Right lobe of liver (tissue), 6 donors: ENCODE measurements at regions not wholly inside any gene's neighbourhood (a gene's known extent, or its start where the extent isn't known, plus 50 kb on each side); places are given as distances from the start of the nearest gene placed in this dataset.

ENCODE experiments used
- ATAC-seq, 4 donors: fragments of 200-7000 bp; cut with Tn5 transposase; one replicate each; pipeline ENCODE4 v1.9.1; 2020; ENCODE audit warnings: mild to moderate bottlenecking in 4 of 4, moderate library complexity in 4 of 4
- DNase-seq, 3 donors: peaks; one replicate each; pipeline ENCODE4 v3.0.0-alpha.2; 2020
- H3K27ac ChIP-seq, 3 donors: fragments of 200-600 bp; one replicate each; pipeline ENCODE4 v1.8.0; 2022
- H3K27me3 ChIP-seq, 2 donors: fragments of 200-600 bp; one replicate each; pipeline ENCODE4 v1.8.0; 2022
- H3K36me3 ChIP-seq, 4 donors: fragments of 200-600 bp; sonication (generic) in 1 of 4; one replicate each; pipeline versions ENCODE4 v1.5.1 to v1.8.0; 2017 to 2022; ENCODE audit warnings: control low read depth in 1 of 4
- H3K4me1 ChIP-seq, 4 donors: fragments of 200-600 bp; sonication (generic) in 1 of 4; one replicate each; pipeline versions ENCODE4 v1.5.1 to v1.8.0; 2017 to 2022; ENCODE audit warnings: control low read depth in 1 of 4
- H3K4me3 ChIP-seq, 3 donors: fragments of 200-600 bp; one replicate each; pipeline ENCODE4 v1.8.0; 2022
- H3K9me3 ChIP-seq, 4 donors: fragments of 200-600 bp; sonication (generic) in 1 of 4; one replicate each; pipeline versions ENCODE4 v1.5.1 to v1.8.0; 2017 to 2022; ENCODE audit warnings: control low read depth in 1 of 4
- CTCF ChIP-seq, 4 donors: fragments of 200-600 bp in 3 of 4; fragments of 450-650 bp in 1 of 4; IDR thresholded peaks; one replicate each; pipeline versions ENCODE4 v1.5.1 to v1.8.0; 2016 to 2022; ENCODE audit warnings: antibody characterized with exemption in 4 of 4, mild to moderate bottlenecking in 2 of 4
- POLR2A ChIP-seq: fragments of 450-650 bp; IDR thresholded peaks from one replicate; pipeline ENCODE4 v1.6.1; 2017; ENCODE audit warnings: antibody characterized with exemption, mild to moderate bottlenecking
- WGBS: methylation state at CpG from one replicate; pipeline ENCODE4 v1.1.6; 2018; ENCODE audit warnings: low coverage, low lambda C conversion rate; ENCODE audit not compliant: insufficient coverage; ENCODE audit errors: missing lambda C conversion rate; 5-methylcytosine and 5-hydroxymethylcytosine counted together
- intact Hi-C, 2 donors: fragments of 100-400 bp; cut with DNase I; formaldehyde crosslinking; loops; one replicate each; pipeline versions ENCODE4 v1.11.2 to v1.14.1; 2022
- donor health status: DM: no; HTN: yes; CAD: no.
- donor health status: DM: no; HTN: no; CAD: no.
- donor health status: DM: no; HTN: no; CAD: no.
- donor health status: DM: no; HTN: yes; CAD: no.
- donor health status: DM: no; HTN: yes; CAD: no.

GRCh38 chr12:107219301-107219700 lies 126.0 kb upstream of the CRY1 start:
- Histone ChIP-seq H3K27me3 (no peaks in the 10 kb centered on the region), H3K27ac (no peak overlapping the region), H3K9me3 (no peaks in the 10 kb centered on the region), H3K4me3 (no peak overlapping the region), H3K36me3 (no peaks in the 10 kb centered on the region), H3K4me1 (peaks cover 0 to 6% (median 0%) of the 10 kb centered on the region in 4 donors)
- ATAC-seq (no peak), DNase-seq (no peak)
- TF ChIP-seq POLR2A (no peak), CTCF (IDR thresholded peaks at IDR 0.05) (no peak)
- intact Hi-C loops: no loop called here
- 80% methylated on average over 3 of the region's 3 CpGs for WGBS

GRCh38 chr12:107221913-107222312 lies 128.6 kb upstream of the CRY1 start:
- Histone ChIP-seq H3K9me3 (no peaks in the 10 kb centered on the region), H3K4me1 (no peaks in the 10 kb centered on the region), H3K27me3 (no peaks in the 10 kb centered on the region), H3K27ac (no peak overlapping the region), H3K36me3 (no peaks in the 10 kb centered on the region), H3K4me3 (no peak overlapping the region)
- TF ChIP-seq POLR2A (no peak), CTCF (IDR thresholded peaks at IDR 0.05) (no peak)
- DNase-seq (no peak), ATAC-seq (no peak)
- intact Hi-C loops: no loop called here

DNA sequence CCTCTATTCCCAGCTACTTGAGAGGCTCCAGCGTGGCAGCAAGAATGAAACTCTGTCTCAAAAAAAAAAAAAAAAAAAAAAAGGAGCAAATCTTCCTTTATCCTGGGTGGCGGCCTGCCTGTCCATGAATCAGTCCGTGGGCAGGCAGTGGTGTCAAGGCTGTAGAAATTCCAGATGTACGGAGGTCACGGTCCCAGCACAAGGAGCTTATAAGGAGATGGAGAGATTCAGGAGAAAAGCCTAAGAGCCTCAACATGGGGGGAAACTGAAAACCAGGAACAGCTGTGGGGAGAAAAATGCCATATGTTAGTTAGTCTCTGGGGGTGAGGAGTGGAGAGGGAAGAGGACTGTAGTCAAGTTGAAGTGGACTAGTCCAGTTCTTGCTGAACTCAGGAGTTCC lies 130.5 kb upstream of the CRY1 start:
- 66% methylated on average over 5 of the region's 5 CpGs for WGBS
- H3K27ac ChIP-seq: no peak overlapping the region
- no peaks in the 10 kb centered on the region for H3K27me3 ChIP-seq
- no peak for TF ChIP-seq CTCF (IDR thresholded peaks at IDR 0.05)
- no peak for TF ChIP-seq POLR2A
- ATAC-seq (no peak), DNase-seq (no peak)
- no peaks in the 10 kb centered on the region for H3K36me3 ChIP-seq
- no peak overlapping the region for H3K4me3 ChIP-seq
- intact Hi-C loops: no loop called here
- no peaks in the 10 kb centered on the region for H3K9me3 ChIP-seq
- no peaks in the 10 kb centered on the region for H3K4me1 ChIP-seq

DNA sequence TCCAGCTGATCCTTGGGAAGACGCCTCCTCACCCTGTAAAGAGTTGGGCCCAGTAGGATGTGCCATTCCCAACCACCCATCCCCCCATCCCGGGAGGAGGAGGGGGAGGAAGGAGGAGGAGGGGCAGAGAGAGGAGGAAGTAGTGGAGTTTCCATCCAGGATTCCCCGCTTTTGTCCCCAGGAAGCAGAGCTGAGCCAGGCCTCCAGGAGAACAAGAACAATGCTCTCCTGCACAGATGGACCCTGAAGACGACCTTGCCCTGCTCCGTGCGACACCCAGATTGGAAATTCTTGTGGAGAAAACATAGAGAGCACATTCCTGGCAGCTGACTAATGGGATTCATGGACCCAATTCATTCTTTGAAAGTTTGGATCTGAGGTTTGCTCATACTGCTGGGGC lies 132.3 kb upstream of the CRY1 start:
- H3K27me3 ChIP-seq: no peaks in the 10 kb centered on the region
- H3K4me3 ChIP-seq: no peak overlapping the region
- no peaks in the 10 kb centered on the region for H3K4me1 ChIP-seq
- no peaks in the 10 kb centered on the region for H3K9me3 ChIP-seq
- DNase-seq: no peak
- H3K36me3 ChIP-seq: no peaks in the 10 kb centered on the region
- ATAC-seq: no peak
- no peak overlapping the region for H3K27ac ChIP-seq
- intact Hi-C loops: no loop called here
- TF ChIP-seq POLR2A (no peak), CTCF (IDR thresholded peaks at IDR 0.05) (no peak)
- no CpG with 5 or more reads among the region's 6 CpGs for WGBS

DNA sequence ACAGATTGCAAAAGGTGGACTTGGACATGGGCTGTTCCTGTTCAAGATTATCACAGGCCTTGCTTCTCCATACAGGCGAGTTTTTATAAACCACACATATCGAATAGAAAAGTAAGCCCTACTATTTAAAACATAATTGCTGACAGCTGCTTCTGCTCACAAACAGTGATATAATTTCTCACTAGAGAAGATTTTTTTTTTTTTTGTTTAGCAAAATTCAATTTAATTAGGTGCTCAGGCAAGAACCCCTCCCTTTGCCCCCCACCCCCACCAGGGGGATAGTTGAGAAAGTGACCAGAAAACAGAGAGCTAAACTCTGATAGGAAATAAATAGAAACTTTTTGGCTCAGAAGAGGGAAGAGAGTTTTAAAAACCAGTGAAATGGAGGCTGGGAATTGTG lies 132.8 kb upstream of the CRY1 start:
- TF ChIP-seq CTCF (IDR thresholded peaks at IDR 0.05) (no peak), POLR2A (no peak)
- no peak overlapping the region for H3K27ac ChIP-seq
- no peak for ATAC-seq
- H3K4me1 ChIP-seq: no peaks in the 10 kb centered on the region
- no peak for DNase-seq
- no peaks in the 10 kb centered on the region for H3K9me3 ChIP-seq
- no peaks in the 10 kb centered on the region for H3K36me3 ChIP-seq
- H3K27me3 ChIP-seq: no peaks in the 10 kb centered on the region
- H3K4me3 ChIP-seq: no peak overlapping the region
- WGBS: 59% methylated on average over 2 of the region's 2 CpGs
- intact Hi-C loops: no loop called here
